ENCODE measurements at regions not wholly inside any gene's neighbourhood (a gene's known extent, or its start where the extent isn't known, plus 50 kb on each side); places are given as distances from the start of the nearest gene placed in this dataset.

GRCh38 chr9:18385696-18386490, 88.1 kb upstream of the ADAMTSL1 start:
- Histone ChIP-seq H3K79me2 (ENCODE audit: control insufficient read depth, insufficient read depth, low read length) (no peaks in the 10 kb centered on the region), H3K27me3 (ENCODE audit: control insufficient read depth, insufficient read depth, low read length) (no peaks in the 10 kb centered on the region), H3K4me1 (ENCODE audit: control insufficient read depth, extremely low read depth, insufficient read depth, low read length) (no peaks in the 10 kb centered on the region), H2AFZ (ENCODE audit: low read length) (no peak overlapping the region), H3K27ac (ENCODE audit: insufficient read depth, low read length) (no peak overlapping the region), H4K20me1 (ENCODE audit: control insufficient read depth, extremely low read depth, insufficient read depth, low read length) (no peaks in the 10 kb centered on the region), H3K9me3 (ENCODE audit: control insufficient read depth, insufficient read depth, low read depth, low read length) (no peaks in the 10 kb centered on the region), H3K36me3 (ENCODE audit: control insufficient read depth, insufficient read depth, low read length) (no peaks in the 10 kb centered on the region), H3K4me3 (replicated peaks in 1 of 4; ENCODE audit: control extremely low read depth in 1 of 4, insufficient read depth in 1 of 4, low read depth in 3 of 4, low read length in 4 of 4) (no peak overlapping the region), H3K4me2 (ENCODE audit: extremely low read depth, insufficient read depth, low read length) (no peak overlapping the region), H3K9ac (ENCODE audit: insufficient read depth, low read length) (no peak overlapping the region)
- TF ChIP-seq EZH2 (IDR thresholded peaks at IDR 0.05; ENCODE audit: low read length, missing control alignments) (no peak), CTCF (conservative IDR thresholded peaks at IDR 0.05 in 1 of 2, IDR thresholded peaks at IDR 0.05 in 1 of 2; ENCODE audit: low read depth in 1 of 2, low read length in 2 of 2) (no peak)
- DNase-seq (ENCODE audit: low read depth in 2 of 2) = peak in 1 of 2 donors; percentile 52

GRCh38 chr9:18390393-18390792, 83.6 kb upstream of the ADAMTSL1 start:
- DNase-seq (ENCODE audit: low read depth in 2 of 2) = no peak
- Histone ChIP-seq H3K4me1 (ENCODE audit: control insufficient read depth, extremely low read depth, insufficient read depth, low read length) (peaks cover 2% of the 10 kb centered on the region), H3K4me2 (ENCODE audit: extremely low read depth, insufficient read depth, low read length) (no peak overlapping the region), H4K20me1 (ENCODE audit: control insufficient read depth, extremely low read depth, insufficient read depth, low read length) (no peaks in the 10 kb centered on the region), H2AFZ (ENCODE audit: low read length) (no peak overlapping the region), H3K79me2 (ENCODE audit: control insufficient read depth, insufficient read depth, low read length) (no peaks in the 10 kb centered on the region), H3K9ac (ENCODE audit: insufficient read depth, low read length) (no peak overlapping the region), H3K27ac (ENCODE audit: insufficient read depth, low read length) (no peak overlapping the region), H3K36me3 (ENCODE audit: control insufficient read depth, insufficient read depth, low read length) (no peaks in the 10 kb centered on the region), H3K27me3 (ENCODE audit: control insufficient read depth, insufficient read depth, low read length) (no peaks in the 10 kb centered on the region), H3K9me3 (ENCODE audit: control insufficient read depth, insufficient read depth, low read depth, low read length) (no peaks in the 10 kb centered on the region), H3K4me3 (replicated peaks in 1 of 4; ENCODE audit: control extremely low read depth in 1 of 4, insufficient read depth in 1 of 4, low read depth in 3 of 4, low read length in 4 of 4) (no peak overlapping the region)
- no peak for TF ChIP-seq EZH2 (IDR thresholded peaks at IDR 0.05; ENCODE audit: low read length, missing control alignments)
- no peak for TF ChIP-seq CTCF (conservative IDR thresholded peaks at IDR 0.05 in 1 of 2, IDR thresholded peaks at IDR 0.05 in 1 of 2; ENCODE audit: low read depth in 1 of 2, low read length in 2 of 2)

GRCh38 chr9:18393340-18394130, 80.4 kb upstream of the ADAMTSL1 start:
- Histone ChIP-seq H3K36me3 (ENCODE audit: control insufficient read depth, insufficient read depth, low read length) (no peaks in the 10 kb centered on the region), H3K9me3 (ENCODE audit: control insufficient read depth, insufficient read depth, low read depth, low read length) (no peaks in the 10 kb centered on the region), H4K20me1 (ENCODE audit: control insufficient read depth, extremely low read depth, insufficient read depth, low read length) (no peaks in the 10 kb centered on the region), H3K4me2 (ENCODE audit: extremely low read depth, insufficient read depth, low read length) (no peak overlapping the region), H3K4me1 (ENCODE audit: control insufficient read depth, extremely low read depth, insufficient read depth, low read length) (peaks cover 2% of the 10 kb centered on the region), H3K9ac (ENCODE audit: insufficient read depth, low read length) (no peak overlapping the region), H3K27ac (ENCODE audit: insufficient read depth, low read length) (no peak overlapping the region), H3K4me3 (replicated peaks in 1 of 4; ENCODE audit: control extremely low read depth in 1 of 4, insufficient read depth in 1 of 4, low read depth in 3 of 4, low read length in 4 of 4) (no peak overlapping the region), H3K27me3 (ENCODE audit: control insufficient read depth, insufficient read depth, low read length) (no peaks in the 10 kb centered on the region), H2AFZ (ENCODE audit: low read length) (no peak overlapping the region), H3K79me2 (ENCODE audit: control insufficient read depth, insufficient read depth, low read length) (no peaks in the 10 kb centered on the region)
- TF ChIP-seq EZH2 (IDR thresholded peaks at IDR 0.05; ENCODE audit: low read length, missing control alignments) = no peak
- TF ChIP-seq CTCF (conservative IDR thresholded peaks at IDR 0.05 in 1 of 2, IDR thresholded peaks at IDR 0.05 in 1 of 2; ENCODE audit: low read depth in 1 of 2, low read length in 2 of 2) = no peak
- peak; percentile 92 to 97 for DNase-seq (ENCODE audit: low read depth in 2 of 2)
